ENCODE measurements at regions not wholly inside any gene's neighbourhood (a gene's known extent, or its start where the extent isn't known, plus 50 kb on each side); places are given as distances from the start of the nearest gene placed in this dataset.
"Not testable (repeated sequence)": the region's sequence is repeated elsewhere in the genome, so short reads cannot be mapped to it uniquely, and the experiment has no call there.

GRCh38 chr9:78150312-78150982 lies 85.4 kb upstream of the CEP78 start:
- DNase-seq (ENCODE audit: low read depth): no peak
- H3K4me3 ChIP-seq (ENCODE audit: low read depth, low read length): no peak overlapping the region
- no peak for TF ChIP-seq CTCF (IDR thresholded peaks at IDR 0.05; ENCODE audit: insufficient read depth, low read depth, low read length)

- no peak for TF ChIP-seq CTCF (IDR thresholded peaks at IDR 0.05; ENCODE audit: insufficient read depth, low read depth, low read length)
- no peak for DNase-seq (ENCODE audit: low read depth)
- H3K4me3 ChIP-seq (ENCODE audit: low read depth, low read length): no peak overlapping the region
Measured at GRCh38 chr9:78149702-78150291, 86.1 kb upstream of the CEP78 start.

DNA sequence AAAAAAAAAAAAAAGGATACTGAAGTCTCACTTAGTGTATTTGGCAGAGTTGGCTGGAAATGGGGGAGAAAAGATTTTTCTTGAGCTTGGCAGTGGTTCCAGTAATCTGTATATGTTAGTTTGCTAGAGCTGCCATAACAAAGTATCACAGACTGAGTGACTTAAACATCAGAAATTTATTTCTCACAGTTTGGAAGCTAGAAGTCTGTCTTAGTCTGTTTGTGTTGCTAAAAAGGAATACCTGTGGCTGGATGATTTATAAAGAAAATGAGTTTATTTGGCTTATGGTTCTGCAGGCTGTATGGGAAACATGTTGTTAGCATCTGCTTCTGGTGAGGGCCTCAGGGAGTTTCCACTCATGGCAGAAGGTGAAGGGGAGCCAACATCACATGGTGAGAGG lies 89.6 kb upstream of the CEP78 start:
- no peak for DNase-seq (ENCODE audit: low read depth)
- TF ChIP-seq CTCF (IDR thresholded peaks at IDR 0.05; ENCODE audit: insufficient read depth, low read depth, low read length): no peak
- no peak overlapping the region for H3K4me3 ChIP-seq (ENCODE audit: low read depth, low read length)

GRCh38 chr9:78144663-78145377 lies 91.1 kb upstream of the CEP78 start:
- DNase-seq (ENCODE audit: low read depth): no peak
- H3K4me3 ChIP-seq (ENCODE audit: low read depth, low read length): no peak overlapping the region
- TF ChIP-seq CTCF (IDR thresholded peaks at IDR 0.05; ENCODE audit: insufficient read depth, low read depth, low read length): no peak

DNA sequence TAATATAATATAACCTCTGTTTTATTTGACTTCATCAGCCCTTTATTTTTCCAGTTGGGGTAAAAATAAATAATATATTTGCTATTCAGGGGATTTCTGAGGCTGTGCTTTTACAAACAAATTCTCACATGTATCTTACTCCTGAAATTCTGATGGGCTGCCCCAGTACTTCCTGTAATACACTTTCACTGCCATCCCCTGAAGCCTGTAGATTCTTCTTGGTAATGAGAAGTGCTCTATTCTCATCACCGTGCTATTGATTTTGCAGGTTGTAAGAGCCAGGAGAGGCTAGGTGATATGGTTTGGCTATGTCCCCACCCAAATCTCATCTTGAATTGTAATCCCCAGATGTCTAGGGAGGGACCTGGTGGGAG lies 91.9 kb upstream of the CEP78 start:
- no peak for DNase-seq (ENCODE audit: low read depth)
- H3K4me3 ChIP-seq (ENCODE audit: low read depth, low read length): no peak overlapping the region
- TF ChIP-seq CTCF (IDR thresholded peaks at IDR 0.05; ENCODE audit: insufficient read depth, low read depth, low read length): no peak

GRCh38 chr9:78143281-78144007 lies 92.4 kb upstream of the CEP78 start:
- TF ChIP-seq CTCF (IDR thresholded peaks at IDR 0.05; ENCODE audit: insufficient read depth, low read depth, low read length): no peak
- H3K4me3 ChIP-seq (ENCODE audit: low read depth, low read length): no peak overlapping the region
- DNase-seq (ENCODE audit: low read depth): no peak

DNA sequence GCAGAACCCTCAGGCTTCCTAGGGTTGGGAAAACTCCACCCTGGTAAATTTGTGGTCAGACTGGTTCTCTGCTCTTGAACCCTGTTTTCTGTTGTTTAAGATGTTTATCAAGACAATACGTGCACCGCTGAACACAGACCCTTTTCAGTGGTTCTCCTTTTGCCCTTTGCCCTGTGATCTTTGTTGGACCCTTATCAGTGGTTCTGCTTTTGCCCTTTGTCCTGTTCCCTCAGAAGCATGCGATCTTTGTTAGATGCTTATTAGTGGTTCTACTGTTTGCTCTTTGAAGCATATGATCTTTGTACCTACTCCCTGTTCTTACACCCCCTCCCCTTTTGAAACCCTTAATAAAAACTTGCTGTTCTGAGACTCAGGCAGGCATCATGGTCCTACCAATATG lies 93.6 kb upstream of the CEP78 start:
- H3K4me3 ChIP-seq (ENCODE audit: low read depth, low read length); DNase-seq (ENCODE audit: low read depth): not testable (repeated sequence)
